KMS-11 (cell line): ENCODE measurements at regions not wholly inside any gene's neighbourhood (a gene's known extent, or its start where the extent isn't known, plus 50 kb on each side); places are given as distances from the start of the nearest gene placed in this dataset.

Experiments
- H2AFZ ChIP-seq: fragments of 200-600 bp; sonication (generic); 2 replicates; pipeline ENCODE4 v1.6.1; 2016; ENCODE audit warnings: antibody characterized with exemption, mixed run types, low read depth
- H3K27ac ChIP-seq: fragments of 200-600 bp; sonication (generic); 2 replicates; pipeline ENCODE4 v1.6.1; 2016; ENCODE audit warnings: mild to moderate bottlenecking, mixed run types
- H3K27me3 ChIP-seq: fragments of 200-600 bp; sonication (generic); 2 replicates; pipeline ENCODE4 v1.6.1; 2017; ENCODE audit warnings: mild to moderate bottlenecking, low read depth, mixed run types, moderate library complexity; ENCODE audit not compliant: insufficient read depth
- H3K36me3 ChIP-seq: fragments of 200-600 bp; sonication (generic); 2 replicates; pipeline ENCODE4 v1.6.1; 2017; ENCODE audit warnings: mild to moderate bottlenecking, mixed run types; ENCODE audit not compliant: insufficient read depth
- H3K4me1 ChIP-seq: fragments of 200-600 bp; sonication (generic); 2 replicates; pipeline ENCODE4 v1.6.1; 2016; ENCODE audit warnings: mild to moderate bottlenecking, low read depth, mixed run types; ENCODE audit not compliant: poor library complexity, severe bottlenecking
- H3K4me2 ChIP-seq: fragments of 200-600 bp; sonication (generic); 2 replicates; pipeline ENCODE4 v1.7.0; 2016; ENCODE audit warnings: mild to moderate bottlenecking, mixed run types
- H3K4me3 ChIP-seq: fragments of 200-600 bp; sonication (generic); IDR thresholded peaks from 2 replicates; pipeline ENCODE4 v1.6.1; 2017; ENCODE audit warnings: low read depth, low read length, mixed read lengths; ENCODE audit not compliant: insufficient read depth
- H3K79me2 ChIP-seq: fragments of 200-600 bp; sonication (generic); 2 replicates; pipeline ENCODE4 v1.6.1; 2016; ENCODE audit warnings: low read depth, mixed run types; ENCODE audit not compliant: insufficient read depth
- H3K9ac ChIP-seq: fragments of 200-600 bp; sonication (generic); 2 replicates; pipeline ENCODE4 v1.6.1; 2016; ENCODE audit warnings: mild to moderate bottlenecking, mixed run types
- H4K20me1 ChIP-seq: fragments of 200-600 bp; sonication (generic); 2 replicates; pipeline ENCODE4 v1.6.1; 2016; ENCODE audit warnings: mild to moderate bottlenecking, mixed run types; ENCODE audit not compliant: insufficient read depth
- CTCF ChIP-seq: fragments of 200-600 bp; sonication (generic); conservative IDR thresholded peaks from 2 replicates; pipeline ENCODE4 v1.6.1; 2017; ENCODE audit warnings: low read depth, mild to moderate bottlenecking, antibody characterized with exemption, low read length, moderate library complexity, mixed read lengths

- Histone ChIP-seq H3K27ac (no peak overlapping the region), H2AFZ (no peak overlapping the region), H3K79me2 (no peaks in the 10 kb centered on the region), H3K27me3 (no peaks in the 10 kb centered on the region), H3K36me3 (no peaks in the 10 kb centered on the region), H3K4me3 (no peak overlapping the region), H3K9ac (no peak overlapping the region), H4K20me1 (no peaks in the 10 kb centered on the region), H3K4me2 (no peak overlapping the region), H3K4me1 (no peaks in the 10 kb centered on the region)
- no peak for TF ChIP-seq CTCF
Observed at GRCh38 chr18:42527766-42528165, 572.7 kb downstream of the PIK3C3 start.

- no peak overlapping the region for H3K4me3 ChIP-seq
- TF ChIP-seq CTCF: no peak
- no peaks in the 10 kb centered on the region for H3K36me3 ChIP-seq
Observed at GRCh38 chr18:42530276-42530675, 575.2 kb downstream of the PIK3C3 start.

GRCh38 chr18:42532119-42532518 lies 577.1 kb downstream of the PIK3C3 start:
- Histone ChIP-seq H3K9ac (no peak overlapping the region), H3K4me1 (no peaks in the 10 kb centered on the region), H2AFZ (no peak overlapping the region), H3K4me2 (no peak overlapping the region), H3K27ac (no peak overlapping the region), H4K20me1 (no peaks in the 10 kb centered on the region), H3K27me3 (no peaks in the 10 kb centered on the region), H3K36me3 (no peaks in the 10 kb centered on the region), H3K4me3 (no peak overlapping the region), H3K79me2 (no peaks in the 10 kb centered on the region)
- TF ChIP-seq CTCF: no peak

More at GRCh38 chr18:42530276-42530675, 575.2 kb downstream of the PIK3C3 start:
- no peaks in the 10 kb centered on the region for H3K27me3 ChIP-seq
- no peaks in the 10 kb centered on the region for H3K4me1 ChIP-seq
- no peak overlapping the region for H3K27ac ChIP-seq
- H3K9ac ChIP-seq: no peak overlapping the region
- no peak overlapping the region for H3K4me2 ChIP-seq
- H4K20me1 ChIP-seq: no peaks in the 10 kb centered on the region
- no peak overlapping the region for H2AFZ ChIP-seq
- no peaks in the 10 kb centered on the region for H3K79me2 ChIP-seq

- Histone ChIP-seq H2AFZ (no peak overlapping the region), H3K9ac (no peak overlapping the region), H3K79me2 (no peaks in the 10 kb centered on the region), H3K27me3 (no peaks in the 10 kb centered on the region), H3K4me2 (no peak overlapping the region), H3K27ac (no peak overlapping the region), H4K20me1 (no peaks in the 10 kb centered on the region), H3K4me1 (no peaks in the 10 kb centered on the region), H3K4me3 (no peak overlapping the region), H3K36me3 (no peaks in the 10 kb centered on the region)
- no peak for TF ChIP-seq CTCF
Observed at GRCh38 chr18:42533009-42533575, 578.1 kb downstream of the PIK3C3 start.

- Histone ChIP-seq H3K79me2 (no peaks in the 10 kb centered on the region), H3K4me2 (no peak overlapping the region), H3K4me3 (no peak overlapping the region), H4K20me1 (no peaks in the 10 kb centered on the region), H3K36me3 (no peaks in the 10 kb centered on the region), H3K4me1 (no peaks in the 10 kb centered on the region), H3K27me3 (no peaks in the 10 kb centered on the region), H2AFZ (no peak overlapping the region), H3K9ac (no peak overlapping the region), H3K27ac (no peak overlapping the region)
- no peak for TF ChIP-seq CTCF
Observed at GRCh38 chr18:42533616-42534015, 578.6 kb downstream of the PIK3C3 start.
